NCI-H2029 treated with DMSO at 0.1 percent for 48 hours (cell line): ENCODE measurements at regions not wholly inside any gene's neighbourhood (a gene's known extent, or its start where the extent isn't known, plus 50 kb on each side); places are given as distances from the start of the nearest gene placed in this dataset.

ENCODE experiments used
- DNase-seq: peaks from one replicate; lab custom pipeline; 2025; lab: John Stamatoyannopoulos, UW

DNA sequence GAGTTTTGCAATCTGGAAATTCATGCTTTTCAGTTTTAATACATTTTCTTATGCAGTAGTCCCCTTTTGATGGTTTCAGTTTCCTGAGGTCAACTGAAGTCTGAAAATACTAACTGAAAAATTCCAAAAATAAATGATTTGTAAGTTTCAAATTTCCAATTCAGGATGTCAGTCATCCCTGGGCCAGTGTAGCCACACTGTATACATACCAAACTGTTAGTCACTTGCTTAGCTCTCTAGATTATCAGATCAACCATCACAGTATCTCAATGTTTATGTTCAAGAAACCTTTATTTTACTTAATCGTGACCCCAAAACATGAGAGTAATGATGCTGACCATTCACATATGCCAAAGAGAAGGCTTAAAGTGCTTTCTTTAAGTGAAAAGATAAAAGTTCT, 715.5 kb downstream of the GBE1 start:
- DNase-seq = no peak

DNA sequence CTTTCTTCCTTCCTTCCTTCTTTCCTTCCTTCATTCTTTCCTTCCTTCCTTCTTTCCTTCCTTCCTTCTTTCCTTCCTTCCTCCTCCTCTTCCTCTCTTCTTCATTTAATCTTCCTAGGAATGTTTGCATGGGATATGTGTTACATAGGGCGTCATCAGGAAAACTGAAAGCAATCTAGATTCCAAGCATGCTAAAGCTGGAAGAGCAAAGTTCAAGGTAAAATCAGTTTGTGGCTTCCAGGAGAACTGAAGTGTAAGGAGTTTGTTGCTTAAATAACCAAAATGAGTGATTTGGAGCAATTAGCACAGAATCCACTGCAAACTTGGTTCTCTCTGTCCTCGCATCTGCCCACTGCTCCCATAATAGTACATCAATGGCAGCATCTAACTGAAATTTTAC, 716.2 kb downstream of the GBE1 start:
- no peak for DNase-seq

- DNase-seq = no peak
Observed at GRCh38 chr3:81043660-81044199, 717.7 kb downstream of the GBE1 start.

GRCh38 chr3:81043009-81043408, 718.4 kb downstream of the GBE1 start:
- DNase-seq = no peak

GRCh38 chr3:81041331-81041730, 720.1 kb downstream of the GBE1 start:
- DNase-seq = no peak

DNA sequence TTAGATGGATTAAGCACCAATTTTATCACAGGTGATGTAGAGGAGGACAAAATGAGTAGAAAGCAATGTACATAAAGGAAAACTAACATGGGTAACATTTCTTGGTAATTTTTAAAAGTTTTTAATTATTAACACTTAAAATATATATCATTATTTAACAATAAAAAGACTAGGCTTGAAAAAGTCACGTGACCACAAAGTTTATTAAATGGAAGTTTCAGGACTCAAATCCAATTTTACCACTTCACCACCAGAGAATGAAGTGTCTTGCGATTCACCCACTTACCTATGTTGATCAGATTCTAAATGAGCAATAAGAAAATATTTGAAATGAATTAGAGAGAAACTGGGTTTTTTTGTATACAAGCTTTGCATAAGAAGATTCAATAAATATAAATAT, 721.3 kb downstream of the GBE1 start:
- no peak for DNase-seq

GRCh38 chr3:81033684-81034083, 727.8 kb downstream of the GBE1 start:
- no peak for DNase-seq

DNA sequence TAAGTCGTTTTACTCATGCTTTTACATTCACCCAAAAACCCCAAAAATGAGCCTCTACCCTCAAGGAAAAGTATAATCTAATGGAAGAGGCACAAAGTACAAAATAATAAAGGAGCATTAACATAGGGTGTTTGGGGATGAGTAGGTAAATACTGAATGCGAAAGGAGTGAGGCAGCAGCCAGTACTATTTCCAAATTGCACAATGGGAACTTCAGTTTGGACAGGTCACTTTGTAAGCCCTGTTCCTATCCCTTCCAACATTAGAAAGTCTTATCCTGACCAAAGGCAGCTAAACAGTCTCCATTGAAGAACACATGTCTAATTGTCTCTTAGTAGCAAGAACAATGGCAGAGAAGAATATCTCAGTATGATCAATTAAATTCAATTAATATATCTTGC, 728.3 kb downstream of the GBE1 start:
- DNase-seq = no peak

- DNase-seq = no peak
Observed at GRCh38 chr3:81029861-81030260, 731.6 kb downstream of the GBE1 start.

- DNase-seq = no peak
Observed at GRCh38 chr3:81027344-81027743, 734.1 kb downstream of the GBE1 start.

DNA sequence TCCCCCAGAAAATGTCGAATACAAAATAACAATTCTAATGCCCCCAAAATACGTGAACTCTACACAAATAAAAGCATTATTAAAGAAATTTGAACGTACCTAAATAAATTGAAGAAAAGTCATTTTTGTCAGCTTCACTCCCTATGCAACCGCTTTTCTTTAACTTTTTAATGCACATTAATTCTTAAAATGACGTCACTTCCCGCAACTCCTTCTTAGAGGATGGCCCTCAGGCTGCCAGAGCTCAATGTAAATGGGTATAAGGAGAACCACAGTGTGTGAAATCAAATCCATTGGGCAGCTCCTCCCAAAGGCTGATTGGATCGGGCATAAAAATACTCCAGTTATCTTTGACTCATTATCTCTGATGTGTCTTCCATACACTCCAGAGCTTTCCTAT, 736.9 kb downstream of the GBE1 start:
- no peak for DNase-seq

DNA sequence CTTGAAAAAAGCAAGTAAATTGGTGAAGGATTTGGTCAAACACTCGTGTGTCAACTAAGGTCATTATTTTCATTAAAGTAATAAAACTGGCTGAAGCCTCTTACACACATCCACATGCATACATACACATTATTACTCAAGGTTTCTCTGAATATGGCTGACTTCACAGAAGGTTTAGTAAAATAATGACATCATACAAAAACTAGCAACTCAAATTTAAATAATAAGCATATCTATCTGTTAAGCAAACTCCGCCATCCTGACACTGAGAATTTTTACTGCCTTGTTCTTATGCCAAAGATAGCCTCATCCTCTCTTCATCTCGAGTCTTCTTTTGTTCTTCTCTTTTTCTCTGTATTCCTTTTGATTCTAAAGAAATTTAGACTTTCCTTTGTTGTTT, 739.1 kb downstream of the GBE1 start:
- no peak for DNase-seq

DNA sequence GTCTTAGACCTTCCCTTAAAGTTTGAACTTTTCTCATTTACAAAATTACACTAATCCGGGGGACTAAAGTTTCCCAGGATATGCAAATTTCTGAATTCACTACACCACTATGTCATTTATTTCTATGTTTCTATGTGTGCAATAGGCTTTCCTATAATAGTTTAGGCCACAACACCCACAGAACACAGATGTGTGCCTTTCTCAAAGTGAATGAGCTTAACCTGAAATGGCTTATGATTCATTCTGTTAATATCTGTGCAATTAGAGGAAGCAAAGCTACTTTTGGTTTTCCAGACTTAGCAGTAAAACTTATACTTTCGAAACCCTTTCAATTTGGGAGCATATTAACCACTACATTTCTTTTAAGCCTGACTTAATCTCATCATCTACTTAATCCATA, 748.1 kb downstream of the GBE1 start:
- DNase-seq = no peak

DNA sequence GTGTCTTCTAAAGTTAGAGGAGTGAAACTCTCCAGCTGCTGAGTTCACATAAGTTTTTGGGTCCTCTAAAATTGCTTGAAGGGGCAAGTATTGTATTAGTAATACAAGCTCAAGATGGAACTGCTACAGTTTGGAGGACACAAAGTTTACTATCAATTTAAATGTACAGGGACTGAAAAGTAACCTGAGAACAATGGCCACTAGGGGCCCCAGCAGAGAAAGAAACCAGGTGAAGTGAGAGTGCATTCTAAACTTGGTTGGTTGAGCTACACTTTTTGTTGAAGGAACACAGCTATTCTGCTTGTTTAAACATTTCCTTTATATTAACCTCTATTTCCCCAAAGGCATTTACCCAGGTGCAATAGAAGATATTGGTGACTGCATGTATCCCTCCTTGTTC, 755.5 kb downstream of the GBE1 start:
- no peak for DNase-seq

DNA sequence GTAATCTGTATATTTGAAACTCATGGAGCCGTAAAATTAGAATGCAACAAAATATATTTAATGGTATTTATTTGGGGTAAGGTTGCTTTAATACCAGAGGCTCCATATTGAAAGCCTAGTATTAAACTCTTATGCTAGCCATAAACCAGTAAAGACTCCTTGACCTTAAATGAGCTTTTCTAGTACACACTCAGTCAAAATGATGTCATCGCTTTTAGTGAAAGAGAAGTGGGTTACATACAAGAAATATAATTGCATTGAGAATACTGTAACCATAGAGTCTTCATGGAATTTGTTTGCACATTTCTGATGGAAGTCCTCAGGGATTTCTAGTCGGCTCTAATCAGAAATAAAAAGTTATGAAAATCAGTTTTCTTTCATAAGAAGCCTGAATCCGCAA, 757.6 kb downstream of the GBE1 start:
- no peak for DNase-seq

- DNase-seq = no peak
Observed at GRCh38 chr3:81003008-81003645, 758.3 kb downstream of the GBE1 start.

DNA sequence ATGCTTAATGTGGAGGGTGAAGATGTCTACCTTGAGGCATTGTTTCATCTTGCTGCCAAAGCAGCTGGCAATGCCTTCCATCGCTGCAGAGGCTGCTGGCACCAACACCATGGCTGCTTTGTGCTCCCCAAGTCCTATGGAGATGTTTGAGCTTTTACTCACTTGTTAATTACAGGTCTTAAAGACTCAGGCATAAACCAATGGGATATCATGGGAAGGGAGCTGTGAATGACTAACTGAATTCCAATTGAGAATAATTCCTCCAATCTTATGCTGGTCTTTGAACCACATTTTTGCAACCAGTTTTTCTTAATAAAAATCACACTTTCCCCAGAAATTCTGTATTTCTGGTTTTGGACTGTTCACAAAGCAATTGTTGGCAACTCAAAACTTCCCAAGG, 762.0 kb downstream of the GBE1 start:
- no peak for DNase-seq

- no peak for DNase-seq
Observed at GRCh38 chr3:80998022-80998421, 763.4 kb downstream of the GBE1 start.

DNA sequence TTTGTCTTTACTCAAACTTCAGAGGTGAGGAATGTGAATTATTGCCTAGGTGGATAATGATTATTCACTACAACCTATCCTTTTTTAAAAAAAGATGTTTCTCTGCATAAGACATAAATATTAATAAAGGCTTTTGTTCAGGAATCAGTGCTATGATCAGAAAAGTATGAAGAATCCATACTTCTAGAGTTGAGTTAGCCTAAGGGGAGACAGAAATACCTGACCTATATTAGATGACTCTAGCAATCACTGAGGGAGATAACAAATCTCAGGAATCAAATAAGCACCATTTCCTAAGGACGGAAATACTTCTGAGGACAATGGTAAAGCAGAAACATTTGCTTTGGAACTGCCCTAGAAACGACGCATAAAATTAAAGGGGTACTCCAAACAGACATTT, 763.8 kb downstream of the GBE1 start:
- no peak for DNase-seq

GRCh38 chr3:80994767-80995166, 766.7 kb downstream of the GBE1 start:
- no peak for DNase-seq

DNA sequence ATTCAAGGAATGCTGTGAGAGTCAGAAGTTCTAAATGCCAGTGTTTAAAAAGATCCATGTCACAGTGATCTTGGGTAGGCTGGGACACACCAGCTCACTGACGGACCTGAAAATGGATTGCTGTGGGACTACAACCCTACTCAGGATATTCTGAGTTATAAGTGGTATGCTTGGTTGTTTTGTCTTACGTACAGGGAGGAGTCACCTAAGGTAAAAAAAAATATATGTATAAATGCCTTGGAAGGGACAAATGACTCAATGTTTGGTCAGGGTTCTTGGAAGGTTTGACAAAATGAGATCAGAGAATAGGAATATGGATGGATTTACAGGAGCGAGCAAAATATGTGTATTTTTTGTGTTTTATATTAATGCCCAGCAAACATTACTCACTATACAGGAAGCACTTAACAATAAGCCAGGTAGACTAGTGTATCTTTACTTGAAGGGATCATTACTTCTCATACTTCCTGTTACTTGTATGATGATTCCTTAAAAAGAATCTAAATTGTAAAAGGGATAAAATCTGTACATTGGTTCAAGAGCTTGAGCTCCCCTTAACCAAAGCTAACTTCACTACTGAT, 767.3 kb downstream of the GBE1 start:
- no peak for DNase-seq

DNA sequence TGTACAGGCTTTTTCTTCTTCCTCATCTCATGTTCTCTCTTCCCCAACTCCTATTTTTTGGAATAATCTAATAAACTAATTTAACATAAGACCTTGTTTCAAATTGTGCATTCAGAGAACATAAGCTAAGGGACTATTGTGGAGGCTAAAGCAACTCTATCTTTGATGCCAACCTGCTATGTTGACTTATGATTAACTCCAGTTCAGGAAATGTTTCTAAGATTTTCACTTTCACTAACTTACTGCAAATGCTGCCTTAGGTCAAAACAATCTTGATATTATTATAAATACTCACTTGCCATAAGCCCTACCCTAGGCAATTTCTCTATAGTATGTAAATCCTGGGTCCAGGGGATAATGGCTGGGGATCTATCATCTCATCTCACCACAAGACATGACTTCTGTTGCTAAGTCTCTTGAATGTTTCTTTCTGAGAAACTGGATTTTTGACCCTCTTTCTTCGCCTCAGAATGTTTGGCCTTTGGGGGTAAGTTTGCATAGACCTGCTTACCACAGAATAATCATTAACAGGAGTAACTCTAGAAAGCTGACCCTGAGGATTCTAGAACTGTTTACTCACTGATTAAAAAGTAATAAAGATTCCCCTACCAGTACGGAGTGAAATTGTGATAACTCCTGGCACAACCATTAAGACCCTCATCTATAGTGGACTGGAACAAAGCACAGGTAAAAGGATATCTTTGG, 768.1 kb downstream of the GBE1 start:
- no peak for DNase-seq

DNA sequence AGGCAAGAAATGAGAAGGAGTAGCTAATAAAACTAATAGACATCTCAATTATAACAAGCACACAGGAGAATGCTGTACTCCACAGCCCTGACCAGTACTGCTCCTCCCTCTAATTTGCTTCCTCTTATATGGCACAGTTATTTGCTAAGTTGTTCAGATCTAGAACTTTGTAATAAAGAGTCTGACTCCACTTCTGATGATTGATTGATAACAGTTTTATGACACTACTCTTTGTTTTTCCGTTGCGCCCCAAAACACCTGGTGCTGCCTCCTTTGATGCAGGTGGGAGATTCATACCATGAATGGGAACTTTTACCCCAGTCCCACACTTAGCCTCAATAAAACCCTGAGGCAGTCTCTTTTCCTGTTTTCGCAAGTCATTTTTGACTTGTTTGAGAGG, 777.7 kb downstream of the GBE1 start:
- DNase-seq = no peak
